KMS-11 (cell line): ENCODE measurements at regions not wholly inside any gene's neighbourhood (a gene's known extent, or its start where the extent isn't known, plus 50 kb on each side); places are given as distances from the start of the nearest gene placed in this dataset.

Experiments
- H2AFZ ChIP-seq: fragments of 200-600 bp; sonication (generic); 2 replicates; pipeline ENCODE4 v1.6.1; 2016; ENCODE audit warnings: antibody characterized with exemption, mixed run types, low read depth
- H3K27ac ChIP-seq: fragments of 200-600 bp; sonication (generic); 2 replicates; pipeline ENCODE4 v1.6.1; 2016; ENCODE audit warnings: mild to moderate bottlenecking, mixed run types
- H3K27me3 ChIP-seq: fragments of 200-600 bp; sonication (generic); 2 replicates; pipeline ENCODE4 v1.6.1; 2017; ENCODE audit warnings: mild to moderate bottlenecking, low read depth, mixed run types, moderate library complexity; ENCODE audit not compliant: insufficient read depth
- H3K36me3 ChIP-seq: fragments of 200-600 bp; sonication (generic); 2 replicates; pipeline ENCODE4 v1.6.1; 2017; ENCODE audit warnings: mild to moderate bottlenecking, mixed run types; ENCODE audit not compliant: insufficient read depth
- H3K4me1 ChIP-seq: fragments of 200-600 bp; sonication (generic); 2 replicates; pipeline ENCODE4 v1.6.1; 2016; ENCODE audit warnings: mild to moderate bottlenecking, low read depth, mixed run types; ENCODE audit not compliant: poor library complexity, severe bottlenecking
- H3K4me2 ChIP-seq: fragments of 200-600 bp; sonication (generic); 2 replicates; pipeline ENCODE4 v1.7.0; 2016; ENCODE audit warnings: mild to moderate bottlenecking, mixed run types
- H3K4me3 ChIP-seq: fragments of 200-600 bp; sonication (generic); IDR thresholded peaks from 2 replicates; pipeline ENCODE4 v1.6.1; 2017; ENCODE audit warnings: low read depth, low read length, mixed read lengths; ENCODE audit not compliant: insufficient read depth
- H3K79me2 ChIP-seq: fragments of 200-600 bp; sonication (generic); 2 replicates; pipeline ENCODE4 v1.6.1; 2016; ENCODE audit warnings: low read depth, mixed run types; ENCODE audit not compliant: insufficient read depth
- H3K9ac ChIP-seq: fragments of 200-600 bp; sonication (generic); 2 replicates; pipeline ENCODE4 v1.6.1; 2016; ENCODE audit warnings: mild to moderate bottlenecking, mixed run types
- H4K20me1 ChIP-seq: fragments of 200-600 bp; sonication (generic); 2 replicates; pipeline ENCODE4 v1.6.1; 2016; ENCODE audit warnings: mild to moderate bottlenecking, mixed run types; ENCODE audit not compliant: insufficient read depth
- CTCF ChIP-seq: fragments of 200-600 bp; sonication (generic); conservative IDR thresholded peaks from 2 replicates; pipeline ENCODE4 v1.6.1; 2017; ENCODE audit warnings: low read depth, mild to moderate bottlenecking, antibody characterized with exemption, low read length, moderate library complexity, mixed read lengths

- H3K9ac ChIP-seq: no peak overlapping the region
- no peaks in the 10 kb centered on the region for H3K4me1 ChIP-seq
- no peaks in the 10 kb centered on the region for H3K36me3 ChIP-seq
- no peak overlapping the region for H3K4me2 ChIP-seq
- H2AFZ ChIP-seq: no peak overlapping the region
- no peaks in the 10 kb centered on the region for H4K20me1 ChIP-seq
- no peaks in the 10 kb centered on the region for H3K27me3 ChIP-seq
- no peak overlapping the region for H3K27ac ChIP-seq
- H3K4me3 ChIP-seq: no peak overlapping the region
- no peak for TF ChIP-seq CTCF
- H3K79me2 ChIP-seq: no peaks in the 10 kb centered on the region
Observed at GRCh38 chr20:21862259-21862946, 156.9 kb downstream of the PAX1 start.

- no peaks in the 10 kb centered on the region for H4K20me1 ChIP-seq
- H3K9ac ChIP-seq: no peak overlapping the region
- TF ChIP-seq CTCF: no peak
- no peaks in the 10 kb centered on the region for H3K36me3 ChIP-seq
- H3K79me2 ChIP-seq: no peaks in the 10 kb centered on the region
- H2AFZ ChIP-seq: no peak overlapping the region
- no peaks in the 10 kb centered on the region for H3K27me3 ChIP-seq
- H3K4me1 ChIP-seq: no peaks in the 10 kb centered on the region
- no peak overlapping the region for H3K27ac ChIP-seq
- no peak overlapping the region for H3K4me2 ChIP-seq
- no peak overlapping the region for H3K4me3 ChIP-seq
Observed at GRCh38 chr20:21840991-21841390, 135.5 kb downstream of the PAX1 start.

GRCh38 chr20:21839982-21840381, 134.5 kb downstream of the PAX1 start:
- Histone ChIP-seq H4K20me1 (no peaks in the 10 kb centered on the region), H3K79me2 (no peaks in the 10 kb centered on the region), H3K27me3 (no peaks in the 10 kb centered on the region), H3K4me1 (no peaks in the 10 kb centered on the region), H3K4me2 (no peak overlapping the region), H2AFZ (no peak overlapping the region), H3K9ac (no peak overlapping the region), H3K27ac (no peak overlapping the region), H3K36me3 (no peaks in the 10 kb centered on the region), H3K4me3 (no peak overlapping the region)
- TF ChIP-seq CTCF: no peak

- Histone ChIP-seq H4K20me1 (no peaks in the 10 kb centered on the region), H3K36me3 (no peaks in the 10 kb centered on the region), H2AFZ (no peak overlapping the region), H3K79me2 (no peaks in the 10 kb centered on the region), H3K27ac (no peak overlapping the region), H3K9ac (no peak overlapping the region), H3K27me3 (no peaks in the 10 kb centered on the region), H3K4me3 (no peak overlapping the region), H3K4me1 (no peaks in the 10 kb centered on the region), H3K4me2 (no peak overlapping the region)
- TF ChIP-seq CTCF: no peak
Observed at GRCh38 chr20:21836346-21836745, 130.9 kb downstream of the PAX1 start.
